PC-9 (cell line): ENCODE measurements at regions not wholly inside any gene's neighbourhood (a gene's known extent, or its start where the extent isn't known, plus 50 kb on each side); places are given as distances from the start of the nearest gene placed in this dataset.

Experiments
- CTCF ChIP-seq: fragments of 200-600 bp; sonication (generic); conservative IDR thresholded peaks from 2 replicates; pipeline ENCODE4 v1.6.1; 2017; ENCODE audit warnings: mixed run types, antibody characterized with exemption, mild to moderate bottlenecking, moderate library complexity
- EZH2 ChIP-seq: fragments of 200-600 bp; sonication (generic); IDR thresholded peaks from 2 replicates; pipeline ENCODE4 v1.8.0; 2017; ENCODE audit warnings: antibody characterized with exemption, low read depth

GRCh38 chr1:29936031-29936544 lies 699.8 kb downstream of the PTPRU start:
- TF ChIP-seq CTCF (no peak), EZH2 (no peak)
